GM03348 (cell line): ENCODE measurements at regions not wholly inside any gene's neighbourhood (a gene's known extent, or its start where the extent isn't known, plus 50 kb on each side); places are given as distances from the start of the nearest gene placed in this dataset.

Experiments used
- DNase-seq: peaks from one replicate; pipeline ENCODE4 v3.0.0; 2012; ENCODE audit warnings: low spot score

DNA sequence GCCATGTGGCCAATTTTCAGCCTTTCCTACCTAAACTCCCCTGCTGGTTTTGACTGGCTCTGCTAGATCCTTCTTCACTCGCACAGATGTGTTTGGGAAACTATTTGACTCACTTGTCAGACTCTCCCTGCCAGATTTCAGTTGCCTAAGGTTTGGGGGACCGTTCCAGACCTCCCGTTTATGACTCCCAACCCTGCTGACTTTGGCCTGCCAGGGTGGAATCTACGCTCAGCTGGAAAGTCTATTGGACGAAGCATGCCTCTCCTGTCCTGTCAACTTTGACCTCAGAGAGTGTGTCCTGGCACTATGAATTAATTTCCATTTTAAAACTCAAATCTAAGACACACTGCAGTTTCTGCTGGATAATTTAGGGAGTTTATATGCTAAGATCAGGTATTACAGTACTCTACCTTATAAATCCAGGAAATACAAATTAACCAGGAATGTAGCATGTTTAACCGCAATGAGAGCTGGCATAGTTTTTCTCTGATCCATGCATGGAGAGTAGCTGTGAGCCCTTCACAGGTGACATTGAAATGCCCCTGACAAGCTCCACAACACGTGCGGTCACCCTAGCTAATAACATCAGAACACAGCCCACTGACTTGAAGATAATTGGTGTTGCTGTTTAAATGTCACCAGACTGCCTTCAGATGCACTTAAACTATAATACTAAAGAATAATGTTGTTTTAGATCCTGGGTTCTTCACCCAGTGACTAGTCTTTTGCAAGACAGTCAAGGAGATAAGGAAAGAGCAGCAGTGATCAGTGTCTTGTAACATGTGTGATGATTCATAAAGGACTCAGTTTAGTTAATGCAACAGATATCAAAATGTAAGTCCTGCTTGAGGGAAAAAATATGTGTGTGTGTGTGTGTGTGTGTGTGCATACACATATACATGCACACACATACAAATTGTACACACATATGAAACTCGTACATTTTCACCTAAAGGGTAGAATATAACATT, 223.0 kb upstream of the MCTP2 start:
- DNase-seq = no peak

DNA sequence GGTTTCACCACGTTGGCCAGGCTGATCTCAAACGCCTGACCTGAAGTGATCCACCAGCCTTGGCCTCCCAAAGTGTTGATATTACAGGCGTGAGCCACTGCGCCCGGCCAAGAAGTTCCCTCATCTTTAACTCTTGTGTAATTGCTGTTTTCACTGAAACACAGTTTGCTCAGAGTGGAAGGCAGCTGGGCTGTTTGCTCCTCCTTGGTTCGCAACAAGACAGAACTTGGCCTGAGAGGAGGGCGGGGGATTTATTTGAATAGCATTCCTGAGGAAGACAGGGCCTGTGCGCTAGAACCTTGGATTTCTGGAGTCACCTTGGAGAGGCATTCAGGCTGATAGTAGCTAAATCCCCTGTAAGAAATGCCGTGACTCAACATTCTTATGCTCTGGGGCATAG, 226.7 kb upstream of the MCTP2 start:
- DNase-seq = no peak

DNA sequence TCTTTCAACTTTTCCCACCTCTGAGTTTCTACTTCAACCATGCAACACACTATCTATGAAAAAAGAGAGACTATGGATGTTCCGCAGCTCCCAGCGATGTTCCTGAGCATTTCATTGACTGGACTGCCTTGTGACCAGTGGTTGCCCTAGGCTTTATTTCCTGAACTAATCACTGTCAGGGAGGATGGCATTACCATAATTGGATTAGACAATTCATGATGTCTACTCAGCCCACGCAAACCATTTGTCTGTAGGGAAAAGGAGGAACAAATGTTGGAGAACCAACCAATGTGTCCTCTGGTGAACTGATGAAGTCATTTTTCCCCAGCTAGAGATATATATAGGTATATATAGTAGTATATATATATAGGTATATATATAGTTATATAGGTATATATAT, 229.3 kb upstream of the MCTP2 start:
- no peak for DNase-seq

DNA sequence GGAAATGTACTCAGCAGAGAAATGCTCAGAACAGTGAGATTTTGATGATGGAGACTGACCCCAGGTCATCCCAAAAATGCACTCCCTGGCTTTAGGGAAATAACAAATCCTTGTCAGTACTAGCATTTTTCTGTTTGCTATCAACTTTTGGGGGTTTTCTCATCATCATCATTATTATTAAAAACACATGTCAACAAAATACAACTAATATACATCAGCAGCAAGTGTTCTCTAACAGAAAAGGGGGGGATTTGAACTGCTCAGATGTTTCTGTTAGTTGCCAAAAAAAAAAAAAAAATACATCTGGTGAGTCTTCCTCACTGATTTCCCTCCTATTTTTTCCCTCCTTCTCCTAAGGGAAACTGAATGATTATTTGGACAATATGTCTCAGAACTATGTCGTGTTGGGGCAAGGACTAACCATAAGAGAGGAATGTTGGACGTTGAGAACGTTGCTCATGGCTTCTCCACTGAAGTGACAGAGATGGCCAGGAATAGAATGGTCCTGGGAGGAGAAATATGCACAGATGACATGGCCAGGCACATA, 230.0 kb upstream of the MCTP2 start:
- peak; percentile 31 for DNase-seq

DNA sequence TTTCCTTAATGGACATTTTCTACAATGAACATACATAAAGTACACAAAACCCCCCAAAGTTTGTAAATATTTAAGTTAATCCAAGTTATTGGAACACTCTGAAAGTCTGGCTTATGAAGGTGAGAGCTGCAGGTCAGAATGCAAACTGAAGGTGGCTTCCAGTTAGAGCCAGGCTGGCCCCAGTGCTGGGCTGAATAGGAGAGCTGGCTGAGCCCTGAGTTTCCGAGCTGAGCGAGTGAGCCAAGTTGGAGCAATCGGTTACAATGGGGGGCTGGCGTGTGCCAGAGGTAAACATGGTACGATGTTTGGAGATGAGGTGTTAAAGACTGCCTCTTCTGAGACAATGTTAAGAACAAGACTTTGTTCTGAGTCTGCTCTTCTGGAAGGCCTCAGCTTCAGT, 230.8 kb upstream of the MCTP2 start:
- no peak for DNase-seq

DNA sequence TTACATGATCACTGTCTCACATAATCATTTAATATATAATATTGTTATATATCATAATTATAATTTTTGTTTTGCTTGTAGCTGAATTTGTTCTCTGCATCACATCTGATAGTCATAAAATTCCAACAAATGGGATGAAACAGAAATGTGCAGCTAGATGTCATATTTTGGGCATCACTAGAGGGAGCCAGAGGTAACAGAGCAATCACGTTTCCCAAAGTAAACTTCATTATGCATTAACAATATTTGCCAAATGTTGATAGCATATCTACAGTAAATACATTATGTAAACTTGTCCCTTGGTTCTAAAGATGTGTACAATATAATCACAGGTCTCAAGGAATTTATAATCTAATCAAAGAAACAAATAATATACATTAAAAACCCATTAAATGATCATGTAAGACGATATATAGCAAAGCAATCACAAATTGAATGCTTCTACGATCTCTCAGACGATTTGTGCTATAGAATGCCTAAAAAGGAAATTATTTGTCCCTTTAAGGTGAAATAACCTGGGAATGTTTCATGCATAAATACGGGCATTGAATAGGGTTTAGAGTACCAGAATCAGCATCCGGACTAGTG, 234.2 kb upstream of the MCTP2 start:
- DNase-seq = peak; percentile 34

DNA sequence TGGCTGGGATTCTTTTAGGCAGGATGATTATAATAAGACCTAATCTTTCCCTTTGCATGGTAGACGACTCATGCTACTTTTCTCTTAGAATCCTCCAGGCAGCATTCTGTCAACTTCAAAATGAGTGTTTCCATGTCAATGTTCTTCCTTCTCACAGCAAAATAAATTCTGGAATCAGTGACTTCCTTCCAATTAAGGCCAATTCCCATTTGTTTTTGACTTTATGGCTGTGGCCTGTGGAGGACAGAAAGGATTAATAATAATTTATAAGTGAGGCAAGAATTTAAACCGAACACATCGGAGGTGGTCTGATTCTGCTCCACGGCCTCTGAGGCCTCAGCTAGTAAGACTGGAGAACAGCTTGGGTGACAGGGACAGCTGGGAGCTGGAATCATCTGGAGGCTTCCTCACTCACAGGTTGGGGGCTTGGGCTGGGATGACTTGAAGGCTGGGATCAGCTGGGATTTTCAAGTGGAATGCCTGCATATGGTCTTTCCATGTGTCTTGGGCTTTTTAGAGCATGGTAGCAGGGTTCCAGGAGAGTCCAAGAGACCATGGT, 241.8 kb upstream of the MCTP2 start:
- DNase-seq = no peak

DNA sequence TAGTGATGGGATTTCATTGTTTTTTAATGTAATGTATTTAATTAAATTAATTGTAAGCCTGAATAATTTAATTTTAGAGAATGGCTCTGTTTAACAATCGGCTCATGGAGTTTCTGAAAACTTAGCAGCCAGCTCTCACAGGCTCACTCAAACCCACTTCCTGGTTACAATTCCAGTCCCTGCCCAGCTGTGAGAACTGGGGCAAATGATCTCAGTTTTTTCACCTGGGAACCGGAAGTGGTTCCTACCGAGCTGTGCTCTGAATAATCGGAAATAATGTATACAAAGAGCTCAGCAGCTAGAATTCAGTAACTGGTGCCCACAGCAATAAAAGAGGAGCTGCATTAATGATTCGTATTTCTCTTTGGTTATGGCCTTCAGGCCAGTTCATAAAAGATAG, 244.3 kb upstream of the MCTP2 start:
- no peak for DNase-seq

DNA sequence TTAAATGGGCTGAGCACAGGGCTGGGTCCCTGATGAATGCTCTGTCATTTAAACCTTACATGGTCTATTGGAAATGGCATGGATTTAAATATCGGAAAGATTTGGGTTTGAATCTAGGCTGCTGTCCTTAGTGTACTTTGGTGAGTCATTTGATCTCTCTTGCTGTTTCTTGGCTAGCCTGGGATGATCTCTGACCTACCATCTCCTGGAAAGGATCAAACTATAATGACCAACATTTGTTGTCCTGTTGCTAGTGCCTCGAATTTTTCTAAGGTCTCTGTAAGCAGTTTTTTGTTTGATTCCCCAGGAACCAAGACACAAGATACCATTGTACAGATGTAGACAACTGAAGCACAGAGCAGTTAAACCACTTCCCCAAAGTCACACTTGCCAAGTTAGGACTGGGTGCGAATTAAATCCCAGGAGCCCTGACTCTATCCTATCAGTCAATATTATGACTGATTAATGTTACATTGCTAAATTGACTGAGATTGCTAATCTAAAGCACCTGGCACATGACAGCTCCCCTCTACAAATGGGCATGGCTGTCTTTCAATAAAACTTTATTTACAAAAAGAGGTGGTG, 244.9 kb upstream of the MCTP2 start:
- DNase-seq = no peak

DNA sequence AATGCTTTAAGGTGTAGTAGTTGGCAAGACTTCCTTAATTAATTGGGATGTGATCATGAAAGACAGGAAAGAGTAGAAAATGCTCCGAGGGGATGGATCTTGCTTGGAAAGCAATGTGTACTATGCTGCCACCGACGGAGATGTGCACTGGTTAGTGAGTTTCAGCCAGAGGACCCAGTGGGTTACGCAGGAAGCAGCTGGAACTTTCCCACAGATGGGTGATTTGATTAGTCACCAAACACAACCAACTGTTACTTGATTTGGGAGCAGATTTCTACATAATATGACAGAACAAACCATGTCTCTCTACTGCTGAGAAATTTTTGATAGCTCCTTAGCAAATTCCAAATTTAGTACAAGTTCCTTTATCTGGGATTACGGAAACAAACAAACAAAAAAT, 245.4 kb upstream of the MCTP2 start:
- no peak for DNase-seq

DNA sequence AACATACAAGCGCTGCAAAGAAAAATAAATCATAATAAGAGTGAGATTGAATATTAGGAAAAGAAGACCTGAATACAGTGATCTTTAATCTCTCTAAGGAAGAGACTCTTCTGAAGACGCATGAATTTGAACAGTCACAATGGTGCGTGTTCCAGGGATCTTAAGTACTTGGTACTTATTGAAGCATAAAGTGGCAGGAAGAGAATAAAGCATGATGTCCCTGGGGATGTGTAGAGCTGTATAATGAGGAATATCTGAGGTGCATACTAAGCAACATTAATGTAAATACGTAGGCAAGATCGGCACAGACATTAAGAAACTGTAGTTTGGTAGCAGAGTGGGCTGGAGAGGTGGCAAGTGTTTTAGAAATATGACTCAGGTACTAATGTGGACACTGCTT, 246.2 kb upstream of the MCTP2 start:
- DNase-seq = no peak

DNA sequence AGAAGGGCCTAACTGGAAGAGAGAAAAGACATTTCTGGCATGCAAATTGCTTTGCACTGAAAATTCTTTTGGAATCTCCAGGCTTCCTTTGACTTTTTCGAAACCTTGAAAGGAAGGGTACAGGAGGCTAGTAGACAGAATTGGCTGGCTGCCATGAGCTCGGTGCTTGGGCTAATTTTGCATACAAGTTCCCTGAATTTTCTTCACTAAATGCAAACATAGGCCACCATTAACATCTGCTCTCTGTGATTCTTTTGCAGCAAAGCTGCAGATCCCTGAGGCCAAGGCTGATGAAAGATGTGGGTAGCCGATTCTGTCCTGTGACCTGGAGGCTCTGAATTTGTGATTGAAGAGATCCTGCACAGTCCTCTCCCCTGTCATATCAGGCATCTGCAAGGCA, 247.8 kb upstream of the MCTP2 start:
- no peak for DNase-seq

DNA sequence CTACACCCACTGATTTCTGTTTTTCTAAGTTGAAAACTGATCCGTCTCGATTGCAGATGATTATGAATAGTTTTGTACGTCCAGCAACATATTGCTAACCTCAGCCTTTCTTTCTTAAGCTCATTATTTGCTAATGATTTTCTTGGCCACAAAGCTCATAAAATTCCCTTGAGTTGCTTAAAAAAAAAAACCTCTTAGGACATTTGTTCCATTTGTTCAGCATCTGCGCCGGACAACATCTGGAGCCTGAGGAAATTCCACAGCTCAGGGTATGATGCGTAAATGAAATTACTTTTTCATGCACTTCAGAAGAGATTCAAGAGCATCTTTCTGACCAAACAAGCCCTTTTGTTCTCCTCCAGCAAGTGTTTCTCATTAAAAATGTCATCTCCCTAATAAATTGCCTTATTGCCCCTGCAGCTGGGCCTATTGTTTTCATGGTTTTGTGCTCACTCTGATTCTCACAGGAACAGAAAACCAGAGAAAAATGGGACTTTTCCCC, 249.1 kb upstream of the MCTP2 start:
- DNase-seq = no peak

DNA sequence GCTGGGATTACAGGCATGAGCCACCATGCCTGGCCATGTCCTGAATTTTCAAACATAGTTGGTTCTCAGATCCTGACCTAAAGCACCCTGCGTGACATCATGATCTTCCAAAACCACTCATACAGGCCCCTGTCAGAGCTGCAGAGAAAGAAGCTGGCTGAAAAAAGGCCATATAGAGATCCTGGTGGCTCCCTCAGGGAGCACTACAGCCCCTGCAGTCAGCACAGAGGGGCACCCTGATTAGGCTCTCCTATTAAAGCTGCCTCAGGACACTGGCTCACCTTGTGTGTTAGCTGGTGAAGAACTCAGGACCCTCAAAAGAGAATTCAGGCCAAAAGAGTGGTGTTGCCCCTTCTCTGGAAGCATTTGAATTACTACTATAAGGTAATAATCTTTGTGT, 249.7 kb upstream of the MCTP2 start:
- no peak for DNase-seq

DNA sequence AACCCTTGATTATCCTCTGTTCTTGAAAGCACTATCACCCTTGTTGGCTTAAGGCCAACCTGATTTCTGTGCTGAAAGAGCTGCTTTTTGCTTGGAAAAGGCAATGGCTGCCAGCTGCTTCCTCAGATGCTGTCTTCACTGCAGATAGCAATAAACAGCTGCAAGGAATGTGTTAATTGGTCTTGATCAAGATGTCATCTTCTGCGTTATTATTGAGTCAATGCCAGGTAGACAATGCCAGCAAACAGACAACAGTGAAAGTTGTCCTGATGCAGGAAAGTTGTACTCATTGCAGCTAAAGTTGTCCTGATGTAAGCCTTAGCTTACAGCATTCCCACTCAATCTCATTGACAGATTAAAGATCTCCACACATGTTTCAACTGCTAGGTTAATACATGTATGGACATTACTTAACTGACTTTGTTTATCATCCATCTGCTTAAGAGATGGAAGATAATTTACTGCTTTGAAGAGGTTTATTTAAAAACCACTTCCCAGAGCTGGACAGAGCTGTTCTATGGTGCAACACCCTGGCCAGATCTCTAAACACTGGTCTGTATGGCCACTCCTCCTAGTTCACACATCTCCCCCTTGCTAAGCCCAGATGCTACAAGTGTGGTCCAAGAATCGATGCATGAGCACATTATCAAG, 251.0 kb upstream of the MCTP2 start:
- no peak for DNase-seq

DNA sequence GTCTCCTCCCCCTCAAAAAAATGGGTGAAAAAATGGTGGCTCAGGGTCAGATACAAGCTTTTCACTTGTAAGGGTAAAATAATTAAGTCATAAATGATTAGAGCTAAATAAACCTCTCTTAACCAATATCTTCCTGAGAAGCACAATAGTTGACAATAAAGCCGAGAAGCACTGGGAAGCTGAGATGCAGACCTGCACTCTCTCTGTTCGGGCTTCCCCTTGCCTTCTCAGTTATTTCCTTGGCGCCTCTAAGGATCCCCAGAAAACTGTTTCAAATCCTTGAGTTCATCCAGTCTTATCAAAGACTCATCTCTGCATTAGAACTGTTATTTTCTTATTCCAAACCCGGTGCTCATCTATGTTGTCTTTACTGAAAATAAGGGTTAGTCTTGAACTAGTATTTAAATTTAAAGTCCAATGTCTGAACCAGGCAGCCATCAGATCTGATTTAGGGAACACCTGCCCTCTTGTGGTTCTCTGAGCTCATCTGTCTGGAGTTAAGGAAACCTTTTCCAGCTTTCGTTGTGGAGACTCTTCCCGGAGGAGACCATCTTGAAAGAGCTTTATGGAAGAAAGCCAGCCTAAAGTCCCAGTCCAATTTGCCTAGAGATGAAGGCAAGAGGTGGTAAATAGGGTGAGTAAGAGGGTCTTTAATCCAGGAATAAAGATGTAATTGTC, 256.4 kb upstream of the MCTP2 start:
- DNase-seq = peak; percentile 57

DNA sequence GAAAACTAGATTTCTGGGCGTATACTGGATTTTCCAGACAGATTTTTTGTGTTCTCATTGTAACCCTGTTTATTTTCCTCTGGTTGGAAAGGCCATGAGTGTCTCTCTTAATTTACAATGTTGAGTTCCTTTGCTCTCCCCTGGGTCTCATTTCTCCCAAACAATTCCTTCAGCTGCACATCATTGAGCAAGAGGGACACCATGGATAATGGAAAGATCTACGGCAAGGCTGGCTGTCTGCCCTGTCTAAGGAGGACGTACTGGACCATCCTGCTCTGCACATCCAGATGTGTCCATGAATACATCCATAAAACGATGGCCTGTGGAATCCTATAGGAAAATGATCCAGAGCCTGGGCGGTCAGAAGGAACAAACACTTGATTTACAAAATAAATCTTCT, 258.1 kb upstream of the MCTP2 start:
- DNase-seq = no peak

DNA sequence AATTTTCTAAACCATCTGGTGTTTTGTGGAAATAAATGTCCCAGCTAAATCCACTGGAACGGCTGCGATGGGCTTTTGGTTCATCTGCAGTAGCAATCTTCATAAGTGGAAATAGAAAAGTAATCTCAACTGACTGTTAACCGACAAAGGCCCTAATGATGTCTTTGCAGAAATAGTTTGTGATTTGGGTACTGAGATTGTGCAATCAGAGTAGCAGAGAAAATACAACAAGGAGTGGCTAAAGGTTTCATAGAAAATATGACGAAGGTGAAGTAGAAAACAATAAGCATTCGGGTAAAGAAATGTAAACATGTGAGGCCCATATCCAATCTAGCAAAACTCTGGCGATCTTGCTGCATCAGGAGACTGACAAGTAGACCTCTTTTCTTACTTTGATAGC, 262.6 kb upstream of the MCTP2 start:
- DNase-seq = no peak

DNA sequence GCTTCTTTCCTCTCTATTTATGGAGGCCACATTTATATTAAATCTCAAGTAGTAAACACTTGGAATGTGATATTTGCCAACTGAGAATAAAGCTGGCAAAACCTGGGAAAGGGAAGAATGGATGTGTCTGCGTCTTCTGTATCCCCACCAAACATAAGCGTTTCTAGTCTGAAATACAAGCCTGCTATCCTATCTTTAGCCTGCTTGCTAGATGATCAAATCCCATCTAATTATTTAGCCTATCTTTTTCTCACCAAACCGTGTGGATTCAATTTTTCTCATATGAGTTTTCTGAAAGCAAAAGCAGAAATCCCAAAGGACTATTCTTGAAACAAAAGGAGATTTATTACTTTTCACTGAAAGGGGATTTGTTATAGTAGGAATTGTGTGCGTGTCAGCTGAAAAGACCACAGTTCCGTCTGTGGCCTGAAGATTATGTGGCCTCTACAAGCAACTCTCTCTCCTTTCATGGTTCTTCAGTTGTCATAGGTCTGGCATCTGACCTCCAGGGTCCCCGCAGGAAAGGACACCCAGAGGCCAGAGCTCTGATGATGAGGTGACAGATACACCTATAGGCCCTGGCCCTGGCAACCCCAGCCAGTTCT, 266.0 kb upstream of the MCTP2 start:
- no peak for DNase-seq

DNA sequence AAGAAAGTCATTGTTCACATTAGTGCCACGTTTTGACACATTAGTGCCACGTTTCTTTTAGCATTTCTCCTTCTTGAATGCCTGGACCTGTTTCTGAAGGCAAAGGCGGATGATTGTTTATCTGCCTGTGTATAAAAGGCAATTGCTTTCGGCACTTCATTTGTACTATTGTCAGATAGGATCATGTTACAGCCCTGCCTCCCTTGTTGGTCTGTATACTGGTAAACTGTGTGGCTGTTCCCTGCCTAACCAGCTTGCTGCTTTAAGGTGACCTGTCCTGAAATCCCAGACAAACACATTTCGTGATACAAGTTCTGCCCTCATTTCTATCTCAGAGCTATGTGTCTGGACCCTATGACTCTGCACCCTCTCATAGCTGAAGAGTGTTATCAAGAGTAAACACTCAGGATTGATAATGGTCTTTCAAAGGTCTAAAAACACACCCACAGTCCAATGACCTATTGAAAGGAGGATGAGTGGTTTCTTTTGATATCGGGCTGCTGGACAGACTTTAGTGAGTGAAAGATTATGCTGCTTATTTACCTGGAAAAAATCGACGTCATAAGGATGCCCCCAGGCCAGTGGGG, 276.3 kb upstream of the MCTP2 start:
- no peak for DNase-seq

DNA sequence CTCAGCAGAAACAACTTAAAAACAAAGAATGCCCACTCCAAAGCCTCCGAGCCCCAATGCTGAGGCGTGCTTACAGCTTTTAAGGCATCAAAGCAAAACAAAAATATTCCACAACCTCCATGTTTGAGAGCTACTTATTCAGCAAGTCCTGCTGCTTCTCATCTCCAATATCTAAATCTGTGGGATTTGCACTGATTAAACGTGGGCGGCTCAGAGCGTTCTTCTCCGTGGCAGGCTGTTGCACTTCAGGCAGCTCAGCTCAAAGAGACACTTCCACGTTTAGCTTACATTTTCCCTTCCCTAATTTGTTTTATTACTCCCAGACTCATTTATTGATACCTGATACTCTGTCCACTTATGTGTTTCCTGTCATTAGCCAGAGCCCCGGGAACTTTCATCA, 282.6 kb upstream of the MCTP2 start:
- DNase-seq = no peak
